A204.1 (cell line): ENCODE measurements at regions not wholly inside any gene's neighbourhood (a gene's known extent, or its start where the extent isn't known, plus 50 kb on each side); places are given as distances from the start of the nearest gene placed in this dataset.

ENCODE experiments used
- FAIRE-seq: peaks from 2 replicates; lab custom pipeline; 2012; peaks lifted over from hg19 to GRCh38; lab: Jason Lieb, UNC

DNA sequence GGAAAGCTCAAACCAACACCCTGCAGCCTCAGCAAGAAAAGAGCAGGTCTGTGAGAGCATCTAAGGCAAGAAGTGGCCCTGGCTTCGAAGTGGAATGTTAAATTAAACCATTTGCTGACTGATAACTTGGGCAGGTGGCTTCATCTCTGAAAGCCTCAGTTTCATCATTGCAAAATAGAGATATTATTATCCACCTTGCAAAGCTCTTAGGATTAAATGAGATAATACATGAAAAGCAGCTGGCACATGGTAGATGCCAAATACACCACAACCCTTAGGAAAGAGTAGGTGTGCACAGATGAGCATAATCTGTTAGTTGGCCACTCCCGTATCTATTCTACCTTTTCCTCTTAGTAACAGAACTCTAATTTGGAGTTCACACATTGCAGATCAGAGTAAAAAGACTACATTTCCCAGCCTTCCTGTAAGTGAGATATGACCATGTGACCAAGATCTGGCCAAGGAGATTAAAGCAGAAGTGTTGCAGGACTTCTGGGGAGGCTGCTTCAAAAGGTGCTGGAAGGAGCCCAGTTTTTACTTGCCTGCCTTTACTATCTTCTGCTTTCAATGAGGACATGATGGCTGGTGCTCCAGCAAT is 288.7 kb downstream of the SOX9 start:
- FAIRE-seq, result no peak

DNA sequence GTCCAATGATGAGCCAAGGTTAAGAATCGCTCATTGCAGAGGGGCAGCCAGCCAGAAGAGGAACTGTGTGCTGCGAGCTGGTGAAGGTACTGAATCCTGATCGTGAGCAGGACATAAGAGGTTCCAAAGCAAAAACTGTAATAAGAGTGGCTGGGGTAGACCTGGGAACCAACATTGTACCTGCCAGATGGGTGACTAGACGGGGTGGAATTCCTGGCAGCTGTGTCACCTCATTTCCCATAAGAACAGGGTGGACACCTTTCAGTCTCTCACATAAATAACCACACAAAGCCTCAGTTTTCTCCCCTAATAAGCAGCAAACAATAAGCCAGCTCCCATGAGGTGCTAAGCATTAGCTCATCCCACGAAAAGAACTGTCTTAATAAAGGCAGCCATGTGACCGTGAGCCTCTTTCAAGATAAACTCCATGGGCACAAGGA is 290.3 kb downstream of the SOX9 start:
- FAIRE-seq, result no peak

GRCh38 chr17:72412650-72413076 is 291.8 kb downstream of the SOX9 start:
- no peak for FAIRE-seq

GRCh38 chr17:72413077-72414031 is 292.5 kb downstream of the SOX9 start:
- no peak for FAIRE-seq

- FAIRE-seq, result no peak
Observed at GRCh38 chr17:72414032-72414396, 293.2 kb downstream of the SOX9 start.

DNA sequence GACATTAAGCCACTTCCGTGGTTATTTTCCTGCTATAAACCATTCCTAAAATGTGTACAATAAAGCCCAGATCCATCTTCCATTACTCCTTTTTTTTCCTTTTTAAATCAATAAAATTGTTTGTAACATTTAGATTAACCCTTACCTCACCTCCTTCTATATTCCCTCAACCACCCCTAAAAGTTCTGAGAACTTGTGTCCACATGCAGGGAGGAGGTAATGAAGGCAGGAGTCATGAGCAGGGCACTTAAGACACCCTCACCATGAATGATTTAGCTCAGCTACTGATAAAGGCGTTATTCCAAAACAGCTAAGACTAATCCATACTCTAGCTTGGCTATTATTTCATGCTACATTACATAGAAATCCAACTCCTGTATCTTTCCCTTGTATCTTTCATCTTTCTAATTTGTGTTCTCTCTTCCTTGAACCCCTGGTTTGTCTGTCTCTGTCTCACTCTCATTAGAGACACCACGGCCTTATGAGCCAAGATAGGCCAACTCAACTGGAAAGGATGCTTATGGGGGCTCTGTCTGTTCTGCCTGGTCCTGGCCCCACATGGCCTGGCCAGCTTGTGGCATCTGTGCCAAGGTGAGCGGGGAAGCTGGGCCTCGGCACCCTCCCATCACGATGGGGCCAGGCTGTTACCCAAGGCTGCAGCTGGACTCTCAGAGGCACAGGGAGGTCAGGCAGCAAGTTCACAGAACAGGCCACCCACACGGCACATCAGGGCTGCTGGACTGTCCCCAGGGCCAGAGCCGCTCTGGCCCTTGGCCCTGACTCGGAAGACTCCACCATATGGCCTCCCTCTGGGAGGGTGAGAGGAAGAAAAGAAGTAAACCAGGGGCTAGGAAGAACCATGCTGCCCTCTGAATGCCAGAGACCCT is 294.4 kb downstream of the SOX9 start:
- FAIRE-seq, result no peak

DNA sequence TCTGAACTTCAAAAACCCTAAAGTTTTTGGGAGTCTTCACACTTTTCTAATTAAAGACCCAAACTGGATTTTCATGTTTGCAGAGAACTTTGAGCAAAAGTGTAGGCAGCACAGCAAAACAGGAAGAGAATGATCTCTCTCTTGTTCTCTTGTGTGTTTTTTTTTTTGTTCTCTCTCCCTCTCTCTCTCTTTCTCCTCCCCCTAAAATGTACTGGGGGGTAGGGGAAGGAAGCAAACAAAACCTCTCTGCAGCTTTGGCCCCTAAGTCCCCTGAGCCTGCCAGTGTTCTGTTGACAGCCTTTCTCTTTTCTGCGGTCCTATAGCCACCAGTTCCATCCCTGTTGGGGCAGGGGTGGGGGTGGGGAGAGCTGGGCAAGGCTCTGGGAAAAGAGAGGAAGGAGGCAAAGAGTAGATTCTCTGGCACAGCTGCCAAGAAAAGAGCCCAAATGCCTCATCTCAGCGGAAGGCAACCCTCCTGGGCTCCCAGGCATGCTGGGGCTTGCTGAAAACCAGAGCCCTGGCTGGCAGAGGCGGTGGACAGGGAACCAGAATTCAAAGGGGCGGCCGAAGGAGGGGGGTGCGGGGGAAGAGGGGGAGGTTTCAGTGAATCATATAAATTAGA is 295.3 kb downstream of the SOX9 start:
- no peak for FAIRE-seq

GRCh38 chr17:72416905-72417304 is 296.1 kb downstream of the SOX9 start:
- FAIRE-seq, result no peak

- no peak for FAIRE-seq
Observed at GRCh38 chr17:72417627-72418026, 296.8 kb downstream of the SOX9 start.

- FAIRE-seq, result no peak
Observed at GRCh38 chr17:72419866-72420774, 299.3 kb downstream of the SOX9 start.

DNA sequence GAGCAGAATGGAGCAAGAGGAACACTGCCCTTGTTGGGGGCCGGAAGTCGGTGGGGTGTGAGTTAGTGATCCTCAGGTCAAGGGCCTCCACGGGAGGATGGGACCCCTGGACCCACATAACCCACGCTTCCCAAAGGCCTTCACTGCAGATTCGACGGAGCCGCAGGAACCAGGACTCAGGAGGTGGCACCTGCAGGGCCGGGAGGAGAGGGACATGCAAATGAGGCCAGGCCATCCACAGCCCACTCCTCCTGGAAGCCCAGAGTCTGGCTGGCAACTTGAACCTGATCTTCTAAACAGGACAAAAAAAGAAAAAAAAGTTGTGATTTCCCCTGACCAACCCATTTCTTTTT is 299.9 kb downstream of the SOX9 start:
- no peak for FAIRE-seq

DNA sequence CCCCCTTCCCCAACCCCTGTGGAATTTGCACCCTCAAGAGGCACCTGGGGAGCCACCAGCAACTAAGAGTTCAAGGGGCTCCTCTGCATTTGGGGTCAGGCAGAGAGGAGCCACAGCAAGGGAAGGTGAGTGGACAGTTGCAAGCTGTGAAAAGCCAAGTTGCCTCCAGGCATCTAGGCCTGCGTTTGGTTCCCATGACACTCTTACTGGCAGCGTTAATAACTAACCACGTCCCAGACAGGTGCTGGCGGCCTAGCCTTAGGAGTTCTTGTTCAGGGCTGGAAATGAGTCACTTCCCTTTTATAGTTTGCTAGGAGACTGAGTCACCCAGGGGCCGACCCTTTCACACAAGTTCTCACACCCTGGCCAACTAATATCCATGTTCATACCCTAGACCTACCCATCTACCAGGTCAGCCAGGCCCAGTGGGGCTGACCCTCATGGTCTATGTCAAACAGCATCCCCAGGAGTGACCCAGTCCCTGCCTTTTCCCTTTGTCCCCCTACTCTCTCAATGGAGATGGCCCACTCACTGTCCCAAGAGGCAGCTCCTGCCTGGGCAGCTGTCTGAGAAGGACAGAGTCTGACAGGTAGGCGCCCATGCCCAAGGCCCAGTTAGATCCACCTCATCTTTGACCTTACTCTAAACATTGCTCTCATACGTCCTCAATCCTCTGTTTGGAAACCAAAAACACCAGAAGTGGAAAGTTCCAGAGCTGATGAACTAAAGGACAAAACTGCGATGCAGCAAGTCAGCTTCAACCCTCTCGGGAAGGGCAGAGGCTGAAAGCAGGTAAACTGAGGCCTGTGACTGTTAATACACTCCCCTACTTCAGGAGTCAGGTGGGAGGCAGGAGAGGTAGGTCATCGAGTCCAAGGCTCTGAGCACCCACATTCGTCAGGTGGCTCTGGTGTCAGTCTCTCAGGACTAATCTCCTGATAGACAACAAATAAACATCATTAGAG is 300.6 kb downstream of the SOX9 start:
- no peak for FAIRE-seq

DNA sequence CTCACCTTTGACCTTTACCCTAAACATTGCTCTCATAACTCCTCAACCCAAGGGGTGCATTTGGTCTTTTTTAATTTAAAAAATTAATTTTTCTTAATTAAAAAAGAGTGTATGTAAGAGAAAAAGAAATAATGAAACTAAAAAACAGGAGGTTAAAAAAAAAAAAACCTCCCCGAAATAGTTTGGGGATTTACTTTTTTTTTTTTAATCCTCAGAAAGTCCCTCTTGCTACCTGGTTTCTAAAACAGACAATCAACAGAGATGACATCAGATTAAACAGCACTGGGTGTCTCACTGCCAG is 301.3 kb downstream of the SOX9 start:
- no peak for FAIRE-seq

DNA sequence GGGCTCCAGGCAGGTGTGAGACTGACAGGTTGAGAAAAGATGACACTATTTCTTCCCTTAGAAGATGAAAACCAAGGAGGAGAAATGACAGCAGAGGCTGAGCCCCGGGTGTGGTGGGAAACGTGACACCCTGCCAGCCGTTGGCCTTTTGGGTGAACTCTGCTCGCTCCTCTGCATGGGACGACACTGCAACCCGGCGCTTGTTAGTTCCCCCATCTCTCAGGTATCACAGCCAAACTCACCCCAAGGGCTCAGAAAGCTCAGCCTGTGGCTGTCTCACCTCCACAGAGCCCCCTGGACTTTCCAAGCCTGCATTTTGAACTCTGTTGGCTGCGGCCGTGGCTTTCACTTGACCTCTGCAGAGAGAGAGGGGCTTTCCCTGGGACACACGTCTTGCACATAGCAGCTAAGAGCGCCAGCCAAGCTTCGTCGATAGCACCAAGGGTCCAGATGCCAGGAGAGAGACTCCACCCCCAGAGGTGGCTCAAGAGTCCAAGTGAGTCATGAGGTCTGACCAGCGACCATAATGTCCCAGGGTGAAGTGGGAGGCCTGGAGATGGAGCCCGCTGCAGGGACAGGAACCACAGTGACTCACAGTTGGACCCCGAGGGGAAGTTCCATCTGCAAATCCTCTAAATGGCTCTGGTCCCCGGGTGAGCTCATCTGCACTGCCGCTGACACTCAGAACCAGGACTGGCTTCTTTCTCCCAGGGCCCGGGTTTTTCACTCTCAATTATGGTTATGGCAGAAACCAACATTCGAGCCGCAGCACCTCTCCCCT is 301.9 kb downstream of the SOX9 start:
- no peak for FAIRE-seq

- FAIRE-seq, result no peak
Observed at GRCh38 chr17:72423286-72423589, 302.4 kb downstream of the SOX9 start.

GRCh38 chr17:72423718-72424117 is 302.9 kb downstream of the SOX9 start:
- no peak for FAIRE-seq

DNA sequence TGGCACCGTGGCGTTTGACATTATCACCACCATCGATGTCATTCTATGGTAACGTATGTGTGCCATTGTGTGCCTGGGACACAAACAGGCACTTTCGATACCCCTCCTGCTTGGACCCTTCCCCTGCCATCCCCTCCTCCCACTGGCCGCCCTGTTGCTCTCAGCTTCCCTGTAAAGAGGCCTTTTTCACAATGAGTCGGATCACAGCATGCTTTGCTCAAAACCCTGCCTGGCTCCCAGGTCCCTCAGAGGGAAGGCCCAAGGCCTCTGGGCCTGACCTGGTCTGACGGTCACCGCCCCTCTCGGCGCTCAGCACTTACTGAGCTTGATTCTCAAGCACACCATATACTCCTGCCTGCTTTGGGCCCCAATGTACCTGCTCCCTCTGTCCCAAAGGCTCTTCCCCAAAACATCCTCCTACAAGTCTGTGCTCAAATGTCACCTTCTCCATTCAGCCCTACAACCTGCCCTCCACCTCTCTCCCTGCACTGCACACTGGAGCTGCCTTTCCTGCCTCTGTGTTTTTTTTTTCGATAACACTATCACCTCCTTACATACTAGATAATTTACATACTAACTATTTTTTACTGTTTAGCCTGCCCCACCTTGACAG is 303.8 kb downstream of the SOX9 start:
- no peak for FAIRE-seq

DNA sequence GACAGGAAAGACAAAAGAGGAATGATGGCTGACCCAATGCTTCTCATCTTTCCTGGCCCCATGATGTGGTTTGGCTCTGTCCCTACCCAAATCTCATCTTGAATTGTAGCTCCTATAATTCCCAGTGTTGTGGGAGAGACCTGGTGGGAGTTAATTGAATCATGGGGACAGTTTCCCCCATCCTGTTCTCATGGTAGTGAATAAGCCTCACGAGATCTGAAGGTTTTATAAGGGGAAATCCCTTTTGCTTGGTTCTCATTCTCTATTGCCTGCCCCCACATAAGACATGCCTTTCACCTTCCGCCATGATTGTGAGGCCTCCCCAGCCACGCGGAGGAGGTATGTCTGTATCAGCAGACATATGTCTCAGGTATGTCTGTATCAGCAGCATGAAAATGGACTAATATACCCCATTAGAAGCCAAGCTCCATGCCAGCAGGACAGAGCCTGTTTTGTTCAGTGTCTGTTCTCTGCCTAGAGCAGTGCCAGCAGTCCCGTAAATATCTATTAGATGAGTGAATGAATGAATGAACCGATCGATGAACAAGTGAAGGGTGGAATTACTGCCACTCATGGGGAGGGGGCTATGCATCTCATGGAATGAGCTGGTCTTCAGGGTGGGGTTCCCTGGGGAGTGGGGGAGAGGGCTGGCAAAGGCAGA is 304.4 kb downstream of the SOX9 start:
- FAIRE-seq, result no peak

- no peak for FAIRE-seq
Observed at GRCh38 chr17:72425794-72426168, 305.0 kb downstream of the SOX9 start.
